ENCODE measurements at regions not wholly inside any gene's neighbourhood (a gene's known extent, or its start where the extent isn't known, plus 50 kb on each side); places are given as distances from the start of the nearest gene placed in this dataset.

DNA sequence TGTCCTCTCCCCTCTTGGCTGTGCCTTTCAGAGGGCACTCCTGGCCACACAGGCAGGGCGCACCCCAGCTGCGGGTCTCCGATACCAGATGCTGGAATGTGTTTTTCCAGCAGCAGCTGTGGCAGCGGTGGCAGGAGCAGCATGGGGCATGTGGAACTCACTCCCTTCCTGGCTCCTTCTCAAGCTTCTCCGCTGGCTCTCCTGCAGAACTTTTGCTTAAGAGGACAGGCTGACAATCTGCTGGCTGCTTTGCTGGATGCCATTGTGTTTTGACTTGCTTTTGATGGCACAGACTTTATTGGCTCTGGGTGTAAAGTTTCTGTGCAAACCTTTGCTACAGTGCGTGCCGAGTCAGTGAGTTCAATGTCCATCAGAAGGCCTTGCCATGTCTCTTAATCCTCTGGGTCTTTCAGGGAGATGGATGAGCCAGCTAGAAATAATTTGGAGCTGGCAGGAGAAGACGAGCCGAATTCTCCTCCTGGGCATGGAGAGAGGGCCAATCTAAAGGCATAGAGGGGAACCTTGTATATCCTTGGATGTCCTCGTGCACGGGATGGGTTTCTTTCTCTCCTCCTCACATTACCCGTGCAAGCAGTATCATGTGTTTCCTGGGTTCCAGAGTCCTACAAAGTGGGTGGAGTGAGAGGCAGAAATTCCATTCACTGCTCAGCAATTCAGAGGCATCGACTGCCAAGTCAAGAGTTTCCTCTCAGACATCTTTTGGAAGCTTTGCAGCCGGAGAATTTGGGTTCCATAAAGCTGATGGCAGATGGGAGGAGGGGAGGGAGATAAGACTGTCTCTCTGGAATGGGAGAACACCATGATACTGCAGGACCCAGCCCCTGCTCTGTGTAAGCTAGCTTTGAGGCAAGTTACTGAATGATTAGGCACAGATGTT, 231.2 kb downstream of the FGF9 start:
- TF ChIP-seq, protein P1, sequence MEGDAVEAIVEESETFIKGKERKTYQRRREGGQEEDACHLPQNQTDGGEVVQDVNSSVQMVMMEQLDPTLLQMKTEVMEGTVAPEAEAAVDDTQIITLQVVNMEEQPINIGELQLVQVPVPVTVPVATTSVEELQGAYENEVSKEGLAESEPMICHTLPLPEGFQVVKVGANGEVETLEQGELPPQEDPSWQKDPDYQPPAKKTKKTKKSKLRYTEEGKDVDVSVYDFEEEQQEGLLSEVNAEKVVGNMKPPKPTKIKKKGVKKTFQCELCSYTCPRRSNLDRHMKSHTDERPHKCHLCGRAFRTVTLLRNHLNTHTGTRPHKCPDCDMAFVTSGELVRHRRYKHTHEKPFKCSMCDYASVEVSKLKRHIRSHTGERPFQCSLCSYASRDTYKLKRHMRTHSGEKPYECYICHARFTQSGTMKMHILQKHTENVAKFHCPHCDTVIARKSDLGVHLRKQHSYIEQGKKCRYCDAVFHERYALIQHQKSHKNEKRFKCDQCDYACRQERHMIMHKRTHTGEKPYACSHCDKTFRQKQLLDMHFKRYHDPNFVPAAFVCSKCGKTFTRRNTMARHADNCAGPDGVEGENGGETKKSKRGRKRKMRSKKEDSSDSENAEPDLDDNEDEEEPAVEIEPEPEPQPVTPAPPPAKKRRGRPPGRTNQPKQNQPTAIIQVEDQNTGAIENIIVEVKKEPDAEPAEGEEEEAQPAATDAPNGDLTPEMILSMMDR (IDR thresholded peaks at IDR 0.05), result no peak
- TF ChIP-seq YY1 (IDR thresholded peaks at IDR 0.05; ENCODE audit: low read depth) (no peak), RAD21 (IDR thresholded peaks at IDR 0.05; ENCODE audit: low read length) (no peak), EZH2phosphoT487 (IDR thresholded peaks at IDR 0.05; ENCODE audit: borderline replicate concordance, low read depth) (no peak), RCOR1 (IDR thresholded peaks at IDR 0.05; ENCODE audit: low read length) (no peak), TCF12 (IDR thresholded peaks at IDR 0.05) (no peak)

Data from SK-N-SH (cell line).